ENCODE measurements at regions not wholly inside any gene's neighbourhood (a gene's known extent, or its start where the extent isn't known, plus 50 kb on each side); places are given as distances from the start of the nearest gene placed in this dataset.

DNA sequence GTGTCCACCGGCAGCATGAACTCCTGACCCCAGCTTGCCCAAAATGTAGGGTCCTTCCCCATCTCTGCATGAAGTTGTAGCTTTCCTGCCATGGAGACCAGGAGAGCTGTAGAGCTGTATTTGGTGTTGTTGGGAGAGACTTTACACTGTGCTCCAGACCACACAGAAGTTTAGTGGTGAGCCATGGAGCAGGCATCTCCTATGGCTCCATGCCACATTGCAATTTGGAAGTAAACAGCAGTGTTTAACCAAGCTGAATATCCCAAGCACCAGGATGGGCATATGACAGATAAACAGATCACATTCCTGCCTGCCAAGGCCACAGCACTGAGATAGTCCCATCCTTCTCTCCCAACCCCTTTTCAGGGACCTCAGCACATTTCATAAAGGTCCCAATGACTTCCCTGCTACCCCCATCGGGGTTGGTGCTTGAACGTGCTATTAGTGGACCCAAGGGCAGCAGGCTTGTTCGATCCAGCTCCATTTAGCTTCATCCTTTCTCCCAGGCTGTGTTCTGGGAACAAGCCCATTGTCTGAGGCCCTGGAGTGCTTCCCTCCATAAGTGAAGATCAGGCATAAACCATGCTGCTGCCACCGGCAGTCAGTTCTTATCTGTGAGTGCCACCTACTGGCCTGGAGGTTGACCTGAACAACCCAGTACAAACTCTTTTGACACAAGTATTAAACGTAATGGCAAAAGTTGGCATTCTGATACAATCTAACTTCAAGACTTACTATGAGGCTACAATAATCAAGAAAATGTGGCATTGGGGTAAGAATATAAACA, 172.3 kb upstream of the ATXN7L3B start:
- Histone ChIP-seq H3K9me3 (ENCODE audit: control insufficient read depth, low read depth, low read length) (no peaks in the 10 kb centered on the region), H2BK15ac (ENCODE audit: low read depth, low read length) (no peak overlapping the region), H3K79me2 (ENCODE audit: insufficient read depth, low read length) (no peaks in the 10 kb centered on the region), H3K23me2 (ENCODE audit: insufficient read length, low read depth, low read length, poor library complexity, severe bottlenecking) (no peaks in the 10 kb centered on the region), H3K4ac (ENCODE audit: low read depth, low read length) (no peak overlapping the region; the same call in 1 of the 2 replicates), H4K5ac (ENCODE audit: insufficient read length, low read depth, low read length) (no peak overlapping the region), H3K14ac (ENCODE audit: insufficient read depth, low read length) (no peak overlapping the region), H4K20me1 (ENCODE audit: control insufficient read depth, insufficient read depth, insufficient read length) (no peaks in the 10 kb centered on the region), H3K27me3 (ENCODE audit: insufficient read depth, low read length) (no peaks in the 10 kb centered on the region), H2BK20ac (ENCODE audit: low read depth, low read length, poor library complexity, severe bottlenecking) (no peak overlapping the region), H3K18ac (ENCODE audit: insufficient read length, low read depth, low read length) (no peak overlapping the region), H2AK5ac (ENCODE audit: insufficient read length, low read length) (no peak overlapping the region), H3K56ac (ENCODE audit: insufficient read length, low read depth, low read length) (no peak overlapping the region), H3K4me1 (ENCODE audit: insufficient read depth, low read length) (no peaks in the 10 kb centered on the region), H3K27ac (ENCODE audit: insufficient read length, low read depth, low read length) (no peak overlapping the region), H3K79me1 (ENCODE audit: insufficient read depth, low read depth, low read length, poor library complexity, severe bottlenecking) (no peaks in the 10 kb centered on the region), H3K4me2 (ENCODE audit: insufficient read depth, insufficient read length, low read length) (no peak overlapping the region), H3T11ph (ENCODE audit: low read length) (no peak overlapping the region), H2AFZ (ENCODE audit: low read length) (no peak overlapping the region), H3K9ac (ENCODE audit: extremely low read depth, insufficient read length, low read length) (no peak overlapping the region), H4K91ac (ENCODE audit: insufficient read length, low read depth, low read length) (no peak overlapping the region), H2BK120ac (ENCODE audit: low read depth, low read length, poor library complexity, severe bottlenecking) (no peak overlapping the region), H2BK12ac (ENCODE audit: insufficient read length, low read depth, low read length) (no peak overlapping the region), H3K23ac (ENCODE audit: insufficient read length, low read depth, low read length) (no peak overlapping the region), H4K8ac (replicated peaks; ENCODE audit: insufficient read length, low read depth, low read length) (peak overlapping the region; percentile 51), H2BK5ac (ENCODE audit: insufficient read length, low read length) (no peak overlapping the region)
- TF ChIP-seq, protein P1, sequence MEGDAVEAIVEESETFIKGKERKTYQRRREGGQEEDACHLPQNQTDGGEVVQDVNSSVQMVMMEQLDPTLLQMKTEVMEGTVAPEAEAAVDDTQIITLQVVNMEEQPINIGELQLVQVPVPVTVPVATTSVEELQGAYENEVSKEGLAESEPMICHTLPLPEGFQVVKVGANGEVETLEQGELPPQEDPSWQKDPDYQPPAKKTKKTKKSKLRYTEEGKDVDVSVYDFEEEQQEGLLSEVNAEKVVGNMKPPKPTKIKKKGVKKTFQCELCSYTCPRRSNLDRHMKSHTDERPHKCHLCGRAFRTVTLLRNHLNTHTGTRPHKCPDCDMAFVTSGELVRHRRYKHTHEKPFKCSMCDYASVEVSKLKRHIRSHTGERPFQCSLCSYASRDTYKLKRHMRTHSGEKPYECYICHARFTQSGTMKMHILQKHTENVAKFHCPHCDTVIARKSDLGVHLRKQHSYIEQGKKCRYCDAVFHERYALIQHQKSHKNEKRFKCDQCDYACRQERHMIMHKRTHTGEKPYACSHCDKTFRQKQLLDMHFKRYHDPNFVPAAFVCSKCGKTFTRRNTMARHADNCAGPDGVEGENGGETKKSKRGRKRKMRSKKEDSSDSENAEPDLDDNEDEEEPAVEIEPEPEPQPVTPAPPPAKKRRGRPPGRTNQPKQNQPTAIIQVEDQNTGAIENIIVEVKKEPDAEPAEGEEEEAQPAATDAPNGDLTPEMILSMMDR (conservative IDR thresholded peaks at IDR 0.05): peak; percentile 69
- Mint-ChIP-seq H3K27ac (peak overlapping the region in 1 of 3 experiments; percentile 63; a peak in 1 of 7 replicates), H3K4me1 (peaks cover 2 to 6% of the 10 kb centered on the region in 2 experiments; a peak in 1 of 4 replicates), H3K9me3 (peaks cover 0 to 2% of the 10 kb centered on the region in 2 experiments; a peak in 2 of 5 replicates), H3K4me3 (no peak overlapping the region), H3K27me3 (ENCODE audit: low read depth) (peaks cover 2% of the 10 kb centered on the region; the same call in 1 of the 2 replicates), H3K36me3 (ENCODE audit: insufficient read depth in 1 of 3, low read depth in 3 of 3) (peaks cover 0 to 8% (median 0%) of the 10 kb centered on the region in 3 experiments; a peak in 4 of 7 replicates)
- DNase-seq: peak; percentile 61
- WGBS (ENCODE audit: extremely low coverage, insufficient read length, low lambda C conversion rate): no CpG with 5 or more reads among the region's 6 CpGs

Data from H9 (cell line).